ENCODE measurements at regions not wholly inside any gene's neighbourhood (a gene's known extent, or its start where the extent isn't known, plus 50 kb on each side); places are given as distances from the start of the nearest gene placed in this dataset.
"Not testable (repeated sequence)": the region's sequence is repeated elsewhere in the genome, so short reads cannot be mapped to it uniquely, and the experiment has no call there.

DNA sequence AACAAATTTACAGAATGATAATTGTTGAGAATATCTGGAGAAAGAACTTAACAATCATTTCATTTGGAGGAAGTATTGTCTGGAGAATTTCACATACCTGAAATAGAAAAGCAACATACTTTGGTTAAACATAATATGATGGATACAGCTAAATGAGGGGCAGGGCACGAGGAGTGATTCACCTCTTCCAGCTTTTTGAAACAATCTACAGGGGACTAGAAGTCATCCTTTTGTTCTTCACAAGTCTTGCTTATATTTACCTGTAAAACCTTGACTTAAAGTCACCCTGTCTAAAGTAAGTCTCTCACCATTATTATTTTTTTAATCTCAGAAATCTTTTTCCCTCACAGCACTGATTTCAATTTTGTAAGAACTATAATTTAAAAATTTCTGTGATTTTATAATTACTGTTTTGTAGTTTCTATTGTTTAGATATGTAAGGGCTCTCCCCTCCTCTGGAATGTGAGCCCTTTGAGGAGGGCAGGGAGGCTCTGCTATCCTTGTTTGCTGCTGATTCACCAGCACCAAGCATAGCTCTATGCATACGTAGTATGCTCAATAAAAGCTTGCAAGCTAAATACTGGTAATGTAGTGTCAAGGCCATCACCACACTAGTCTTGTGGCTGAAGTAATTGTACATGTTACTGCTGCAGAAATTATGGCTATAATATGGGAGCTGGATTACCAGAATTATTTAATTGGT lies 193.9 kb upstream of the THRB start:
- DNase-seq = no peak

DNA sequence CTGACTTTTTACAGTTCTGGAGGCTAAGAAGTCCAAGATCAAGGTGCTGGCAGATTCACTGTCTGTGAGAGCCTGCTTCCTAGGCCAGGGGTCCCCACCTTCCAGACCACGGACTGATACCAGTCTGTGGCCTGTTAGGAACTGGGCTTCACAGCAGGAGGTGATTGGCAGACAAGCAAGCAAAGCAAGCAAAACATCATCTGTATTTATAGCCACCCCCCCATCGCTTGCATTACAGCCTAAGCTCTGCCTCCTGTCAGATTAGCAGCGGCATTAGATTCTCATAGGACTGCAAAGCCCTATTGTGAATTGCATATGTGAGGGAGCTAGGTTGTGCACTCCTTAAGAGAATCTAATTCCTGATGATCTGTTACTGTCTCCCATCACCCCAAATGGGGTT lies 194.7 kb upstream of the THRB start:
- no peak for DNase-seq

DNA sequence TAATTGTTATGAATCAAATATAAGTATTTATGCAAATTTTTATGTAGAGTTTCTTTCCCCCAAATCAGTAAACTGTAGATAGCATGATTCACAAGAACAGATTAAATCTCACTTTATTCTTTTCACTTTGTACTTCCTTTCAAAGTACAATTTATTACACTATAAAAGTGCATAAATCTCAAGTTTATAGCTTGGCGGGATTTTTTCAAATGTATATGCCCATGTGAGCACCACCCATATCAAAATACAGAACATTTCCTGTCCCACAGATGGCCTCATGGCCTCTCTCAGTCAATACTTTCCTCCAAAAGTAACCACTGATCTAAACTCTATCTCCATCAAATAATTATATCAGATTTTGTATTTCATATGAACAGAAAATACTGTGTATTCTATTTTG lies 196.1 kb upstream of the THRB start:
- no peak for DNase-seq

DNA sequence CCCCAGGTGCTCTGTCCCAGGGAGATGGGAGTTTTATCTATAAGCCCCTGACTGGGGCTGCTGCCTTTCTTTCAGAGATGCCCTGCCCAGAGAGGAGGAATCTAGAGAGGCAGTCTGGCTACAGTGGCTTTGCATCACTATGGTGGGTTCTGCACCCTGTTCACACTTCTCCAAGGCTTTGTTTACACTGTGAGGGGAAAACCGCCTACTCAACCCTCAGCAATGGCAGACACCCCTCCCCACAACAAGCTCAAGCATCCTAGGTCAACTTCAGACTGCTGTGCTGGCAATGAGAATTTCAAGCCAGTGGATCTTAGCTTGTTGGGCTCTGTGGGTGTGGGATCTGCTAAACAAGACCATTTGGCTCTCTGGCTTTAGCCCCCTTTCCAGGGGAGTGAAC lies 204.4 kb upstream of the THRB start:
- not testable (repeated sequence) for DNase-seq

DNA sequence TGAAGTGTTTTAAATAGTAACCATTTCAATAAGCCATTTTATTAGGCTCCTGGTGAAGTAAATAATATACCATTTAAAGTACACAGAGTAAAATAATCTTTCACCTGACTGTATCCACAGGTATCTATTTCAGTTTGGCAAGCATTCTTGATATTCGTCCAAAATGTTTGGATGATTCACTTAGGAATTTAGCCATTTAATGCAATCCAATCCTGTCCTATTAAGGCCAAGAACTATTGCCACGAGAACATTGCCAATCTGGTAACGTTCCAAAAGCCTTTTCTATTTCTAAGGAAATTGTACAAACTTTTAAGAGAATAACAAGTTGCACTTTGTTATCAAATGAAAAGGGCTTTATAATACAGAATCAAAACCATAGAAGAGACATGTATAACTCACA lies 209.8 kb upstream of the THRB start:
- DNase-seq = no peak

DNA sequence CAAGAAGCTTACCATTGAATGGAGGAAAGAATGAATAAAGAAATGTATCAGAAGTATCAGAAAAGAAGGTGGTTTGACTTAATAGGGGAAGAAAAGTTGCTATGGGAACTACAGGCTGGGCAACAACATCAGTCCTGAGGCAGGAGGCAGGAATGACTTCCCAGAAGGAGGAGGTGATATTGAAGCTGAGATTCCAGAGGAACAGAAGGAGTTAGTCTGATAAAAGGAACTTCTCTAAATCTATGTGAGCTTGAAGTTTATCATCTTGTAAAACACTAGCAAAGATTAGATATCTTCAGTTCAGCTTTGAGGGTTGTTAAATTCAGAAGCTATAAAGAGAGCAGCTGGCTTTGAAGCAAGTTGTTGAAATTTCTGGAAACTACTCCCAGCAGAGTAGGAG lies 213.3 kb upstream of the THRB start:
- no peak for DNase-seq

DNA sequence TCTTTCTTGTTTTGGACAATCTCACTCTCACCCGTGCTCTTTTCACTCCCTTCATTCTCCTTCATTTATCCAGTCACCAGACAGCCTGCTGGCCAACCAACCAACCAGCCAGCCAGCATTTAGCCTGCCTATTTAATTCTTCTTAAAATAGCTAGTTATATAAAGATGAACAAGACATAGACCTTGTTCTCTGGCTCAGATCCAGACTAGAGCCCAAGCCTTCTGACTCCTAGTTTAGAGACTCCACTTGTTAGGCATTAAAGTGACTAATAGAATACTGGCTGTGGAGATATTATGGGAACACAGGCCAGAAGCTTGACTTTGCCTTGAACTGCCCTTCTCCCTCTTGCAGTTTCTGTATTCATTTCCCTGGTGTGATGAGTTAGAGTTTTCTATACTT lies 215.3 kb upstream of the THRB start:
- no peak for DNase-seq

DNA sequence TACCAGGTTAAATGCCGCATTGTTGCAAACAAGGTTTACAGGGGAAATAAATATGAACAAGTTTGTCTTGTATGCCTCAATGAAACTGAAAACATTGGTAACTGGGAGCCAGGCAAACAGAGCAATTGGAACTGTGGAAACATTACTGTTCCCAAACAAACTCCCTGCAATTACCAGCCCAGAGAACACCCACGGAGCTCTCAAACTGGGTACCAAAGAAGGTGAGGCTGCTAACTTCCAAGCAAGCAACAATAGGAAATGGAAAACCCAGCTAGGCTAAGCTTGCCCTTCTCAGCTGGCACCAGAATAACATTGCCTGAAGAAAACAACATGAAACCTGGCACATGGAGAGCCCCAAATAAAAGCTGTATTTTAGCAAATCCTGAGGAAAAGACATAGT lies 218.9 kb upstream of the THRB start:
- no peak for DNase-seq

DNA sequence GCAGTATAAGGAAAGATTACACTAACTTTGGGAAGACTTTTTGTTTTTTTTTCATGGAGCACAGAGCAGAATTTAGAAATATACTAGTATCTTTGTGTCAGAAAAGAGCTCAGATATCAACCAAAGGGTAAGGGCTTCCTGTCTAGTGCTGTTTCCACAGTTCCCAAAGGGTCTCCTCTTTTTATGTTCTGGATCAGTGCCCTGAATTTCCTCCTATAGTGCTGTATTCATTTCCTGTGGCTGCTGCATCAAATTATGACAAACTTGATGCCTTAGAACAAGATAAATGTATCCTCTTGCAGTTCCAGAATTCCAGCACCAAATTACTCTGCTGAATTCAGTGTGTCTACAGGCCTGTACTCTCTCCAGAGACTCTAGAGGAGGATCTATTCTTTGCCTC lies 219.8 kb upstream of the THRB start:
- no peak for DNase-seq

DNA sequence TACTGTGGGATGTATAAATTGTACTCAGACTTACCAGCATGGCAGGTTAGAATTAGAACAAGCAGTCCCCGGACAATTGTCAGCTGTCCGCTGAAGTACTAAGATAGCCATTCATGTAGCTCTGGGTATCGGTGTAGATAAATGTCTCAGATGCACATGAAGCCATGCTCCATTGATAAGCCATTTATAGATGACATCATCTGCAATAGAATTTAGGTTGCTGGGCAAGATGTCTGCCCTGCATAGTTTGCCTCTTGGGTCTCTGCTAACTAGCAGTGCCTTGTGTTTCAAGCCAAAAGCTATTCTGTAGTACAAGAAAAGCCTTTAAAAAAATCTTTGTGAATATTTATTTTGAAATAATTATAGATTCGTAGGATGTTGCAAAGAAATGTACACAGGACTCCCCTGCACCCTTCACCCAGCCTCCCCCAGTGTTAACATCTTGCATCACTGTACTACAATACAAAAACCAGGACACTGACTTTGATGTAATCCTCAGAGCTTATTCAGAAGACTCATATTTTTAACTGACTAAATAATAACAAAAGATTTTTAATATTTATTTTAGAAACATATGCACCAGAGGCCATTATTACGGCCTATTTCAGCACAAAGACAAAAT lies 220.6 kb upstream of the THRB start:
- DNase-seq = no peak

DNA sequence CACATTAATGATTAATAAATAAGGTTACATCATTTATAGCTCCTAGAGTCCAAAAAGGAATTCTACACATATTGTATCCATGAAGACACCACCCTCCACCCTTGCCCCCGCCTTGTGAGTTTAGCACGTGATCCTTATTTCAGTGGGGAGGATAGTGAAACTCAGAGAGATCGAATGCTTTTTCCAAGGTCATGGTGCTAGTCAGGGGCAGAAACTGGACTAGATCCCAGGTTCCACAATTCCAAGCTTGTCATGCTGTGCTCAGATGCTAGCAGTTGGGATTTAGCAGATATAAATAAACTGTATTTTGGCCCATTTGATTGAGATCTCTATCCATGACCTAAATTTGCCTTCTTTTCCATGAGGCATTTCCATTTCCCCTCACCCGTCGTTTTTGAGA lies 227.4 kb upstream of the THRB start:
- no peak for DNase-seq

DNA sequence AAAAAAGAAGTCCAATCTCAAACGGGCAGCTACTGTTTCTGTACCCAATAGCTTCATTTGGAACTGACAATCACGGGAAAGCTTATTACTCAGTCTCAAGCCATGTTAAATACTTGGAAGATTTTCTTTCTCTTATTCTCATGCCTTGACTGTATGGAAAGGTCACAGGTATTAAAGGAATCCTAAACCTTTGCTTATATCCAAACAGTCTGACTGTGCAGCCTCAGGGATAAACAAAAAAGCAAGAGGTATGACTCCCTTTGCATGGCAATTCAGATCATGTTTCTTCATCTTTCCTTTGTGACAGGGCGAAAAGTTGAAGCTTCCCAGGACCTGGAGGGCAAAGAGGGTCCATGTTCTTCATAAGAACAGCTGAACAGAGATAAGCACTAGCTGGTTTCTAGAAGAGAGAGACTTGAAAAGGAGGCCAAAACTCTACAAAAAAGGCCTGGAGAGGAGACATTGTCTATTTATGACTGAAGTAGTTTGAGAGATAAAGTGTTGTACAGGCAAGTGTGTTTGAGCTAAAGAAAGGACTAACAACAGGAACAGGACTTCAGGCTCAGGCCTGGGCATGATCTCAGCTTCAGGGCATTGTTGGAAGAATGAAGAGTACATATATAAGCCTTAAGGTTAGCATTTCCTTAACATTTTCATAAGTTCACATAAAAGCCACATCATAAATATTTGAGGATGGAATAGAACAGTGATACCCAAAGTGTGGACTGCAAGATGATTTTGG lies 231.0 kb upstream of the THRB start:
- no peak for DNase-seq

DNA sequence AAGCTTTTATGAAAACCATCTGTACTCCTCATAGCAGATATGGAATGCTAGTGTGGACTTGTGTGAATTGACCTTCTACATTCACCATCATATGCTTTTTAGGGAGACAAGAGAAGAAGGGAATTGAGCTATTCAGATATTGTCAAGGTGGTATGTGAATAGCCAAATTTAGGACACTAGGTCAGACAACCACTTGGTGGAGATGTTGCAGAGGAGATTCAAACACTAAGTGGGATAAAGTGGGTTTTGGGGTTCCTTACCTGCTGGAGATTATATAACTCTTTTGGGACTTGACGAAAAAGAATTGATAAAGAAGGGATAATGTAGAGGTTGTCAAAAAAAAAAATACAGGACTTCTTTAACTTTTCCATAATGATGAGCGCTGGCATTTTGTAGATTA lies 231.8 kb upstream of the THRB start:
- DNase-seq = no peak

DNA sequence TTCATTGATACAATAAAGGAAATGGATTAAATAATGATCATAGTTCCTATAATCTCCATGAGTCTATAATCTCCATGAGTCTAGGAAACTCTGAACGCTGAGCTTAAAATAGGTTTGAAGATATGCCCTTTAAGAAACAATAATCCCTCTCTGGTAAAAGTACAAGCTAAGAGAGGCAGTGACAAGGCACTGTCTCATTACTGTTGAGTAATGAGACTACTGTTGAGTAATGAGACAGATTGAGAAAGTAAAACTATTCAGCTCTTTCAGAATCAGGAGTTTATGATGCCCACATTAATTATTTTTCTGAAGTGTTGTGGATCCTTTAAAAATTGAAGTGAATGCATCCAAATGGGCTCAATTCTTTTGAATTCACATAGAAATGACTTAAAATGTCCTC lies 235.5 kb upstream of the THRB start:
- DNase-seq = no peak

DNA sequence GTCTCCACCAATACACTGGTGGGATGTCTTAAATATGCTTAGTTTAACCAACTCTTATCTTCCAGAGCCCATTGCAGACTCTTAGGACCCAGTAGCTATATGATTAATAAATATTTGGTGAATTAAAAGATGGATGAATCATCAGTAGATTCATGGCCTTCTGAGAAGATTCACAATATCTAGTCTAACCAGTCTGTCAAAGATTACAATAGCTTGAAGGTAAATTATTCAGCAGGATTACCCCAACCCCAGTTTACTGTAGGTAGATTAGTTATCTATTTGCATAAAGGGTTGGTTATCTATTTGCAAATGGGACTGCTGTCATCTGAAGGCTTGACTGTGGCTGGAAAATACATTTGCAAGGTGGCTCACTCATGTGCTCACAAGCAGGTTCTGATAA lies 239.4 kb upstream of the THRB start:
- DNase-seq = no peak

DNA sequence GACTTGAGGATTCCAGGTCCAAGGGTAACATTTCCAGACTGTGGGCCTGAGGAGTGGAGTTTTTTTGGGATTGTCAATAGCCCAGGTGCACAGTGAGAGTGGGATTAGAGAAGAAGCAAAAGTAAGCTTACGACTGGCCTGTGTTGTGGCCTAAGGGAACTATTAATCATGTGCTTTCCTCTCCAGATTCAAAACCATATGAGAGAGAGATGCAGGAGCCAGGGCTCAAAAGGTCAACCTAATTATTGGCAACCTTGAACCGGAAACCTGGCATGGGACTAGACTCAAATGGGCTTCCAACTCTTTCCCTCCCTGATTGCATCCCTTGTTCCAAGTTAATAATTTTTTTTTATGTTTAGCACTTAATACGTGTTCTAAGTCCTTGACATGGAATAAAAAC lies 242.1 kb upstream of the THRB start:
- DNase-seq = no peak

DNA sequence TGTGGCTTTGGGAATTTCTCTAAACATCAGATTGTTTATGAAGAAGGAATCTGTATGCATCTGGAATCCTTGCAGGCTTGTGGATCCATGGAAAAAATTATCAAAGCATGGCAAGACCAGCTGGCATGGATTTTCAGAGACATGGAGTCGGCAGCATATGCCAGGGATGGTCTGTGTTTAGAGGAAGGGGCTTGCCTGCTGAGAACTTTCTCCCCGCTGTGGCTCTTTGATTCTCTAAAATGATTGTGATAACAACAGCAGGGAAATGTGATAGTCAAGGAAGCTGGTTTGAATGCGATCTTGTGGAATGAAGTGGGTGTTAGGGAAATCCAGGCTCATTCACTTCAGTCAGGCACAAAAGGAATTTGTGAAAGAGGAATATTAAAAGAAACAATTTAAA lies 245.7 kb upstream of the THRB start:
- no peak for DNase-seq

DNA sequence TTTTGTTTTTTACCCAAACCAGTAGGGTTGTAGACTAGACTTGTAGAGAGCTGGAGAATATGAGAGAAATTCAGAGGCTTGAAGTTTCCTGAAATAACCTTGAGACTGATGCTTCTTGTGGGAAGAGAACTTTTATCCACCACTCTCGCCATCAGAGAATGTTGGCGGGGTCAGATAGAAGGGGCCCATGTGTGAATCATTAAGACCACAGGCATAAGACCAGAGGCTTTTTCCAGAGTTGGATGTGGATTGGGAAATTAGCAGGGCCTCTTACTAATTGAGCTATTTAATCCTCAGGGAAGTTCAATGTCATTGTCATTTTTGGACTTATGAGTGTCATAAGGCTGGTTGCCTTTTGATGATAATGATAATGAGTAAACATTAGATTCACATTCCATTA lies 246.9 kb upstream of the THRB start:
- no peak for DNase-seq

DNA sequence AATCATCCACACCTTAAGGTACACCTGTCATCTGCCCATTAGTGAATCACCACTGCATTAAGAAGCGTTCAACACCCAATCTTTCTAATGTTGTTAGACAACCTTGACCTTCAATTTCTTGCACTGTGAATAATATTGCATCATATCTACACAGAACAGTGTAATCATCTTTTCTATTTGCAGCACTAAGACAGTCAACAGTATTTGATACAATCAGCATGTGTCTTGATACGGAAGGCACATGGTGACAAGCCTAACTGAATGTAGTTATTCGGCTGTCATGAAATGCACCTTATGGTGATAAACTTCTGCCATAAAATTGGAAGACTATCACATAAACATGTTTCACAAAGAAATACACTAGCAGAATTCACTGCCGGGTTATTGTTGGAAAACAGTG lies 253.9 kb upstream of the THRB start:
- no peak for DNase-seq

DNA sequence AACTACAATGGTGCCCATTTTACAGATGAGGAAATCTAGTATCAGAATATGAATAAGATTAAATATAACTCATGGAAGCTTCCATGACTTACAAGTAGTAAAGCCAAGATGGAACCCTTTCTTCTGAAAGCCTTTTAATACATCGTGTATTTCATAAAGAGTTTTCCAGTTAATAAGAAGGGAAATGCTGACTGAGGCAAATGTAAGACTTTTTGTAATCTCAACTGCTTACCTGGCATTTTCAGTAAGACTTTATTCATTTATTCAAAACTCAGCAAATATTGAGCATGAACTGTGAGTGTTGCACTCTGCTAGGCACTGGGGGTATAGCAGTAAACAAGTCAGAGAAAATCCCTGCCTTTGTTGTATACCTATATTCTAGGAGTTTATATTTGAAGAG lies 256.4 kb upstream of the THRB start:
- DNase-seq = no peak

DNA sequence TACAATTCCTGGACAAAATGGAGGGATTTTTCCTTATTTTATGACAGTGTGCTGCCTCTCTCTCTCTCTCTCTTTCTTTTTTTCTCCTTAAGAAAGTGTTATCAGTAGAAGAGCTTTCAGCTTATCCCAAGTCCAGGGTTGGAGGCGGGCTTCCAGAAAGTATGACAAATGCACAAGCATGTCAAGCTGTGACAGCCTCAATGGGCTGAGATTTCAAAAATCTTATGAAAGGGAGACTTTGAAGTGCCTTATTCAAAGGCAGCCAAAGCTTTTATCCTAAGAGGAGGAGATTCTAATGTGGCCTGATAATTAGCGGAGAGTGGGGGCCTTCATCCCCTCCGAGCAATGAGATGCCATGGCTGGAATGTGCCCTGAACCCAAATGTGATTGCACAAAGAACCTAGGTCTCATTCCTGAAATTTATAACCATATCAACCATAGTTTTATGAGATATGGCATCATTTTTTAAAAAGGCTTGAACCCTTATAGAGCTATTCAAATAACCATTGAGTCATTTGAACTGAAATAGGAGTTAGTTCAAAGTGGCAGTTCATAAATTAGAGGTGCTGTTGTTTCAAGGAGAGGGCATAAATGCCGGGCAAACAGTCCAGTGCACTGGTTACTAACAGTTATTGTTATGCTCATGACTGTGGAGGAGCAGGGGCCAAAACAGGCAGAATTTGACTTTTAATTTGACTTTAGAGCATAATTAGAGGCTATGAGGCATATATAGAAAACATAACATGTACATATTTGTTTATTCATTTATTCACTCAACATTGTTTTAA lies 261.6 kb upstream of the THRB start:
- DNase-seq = no peak

DNA sequence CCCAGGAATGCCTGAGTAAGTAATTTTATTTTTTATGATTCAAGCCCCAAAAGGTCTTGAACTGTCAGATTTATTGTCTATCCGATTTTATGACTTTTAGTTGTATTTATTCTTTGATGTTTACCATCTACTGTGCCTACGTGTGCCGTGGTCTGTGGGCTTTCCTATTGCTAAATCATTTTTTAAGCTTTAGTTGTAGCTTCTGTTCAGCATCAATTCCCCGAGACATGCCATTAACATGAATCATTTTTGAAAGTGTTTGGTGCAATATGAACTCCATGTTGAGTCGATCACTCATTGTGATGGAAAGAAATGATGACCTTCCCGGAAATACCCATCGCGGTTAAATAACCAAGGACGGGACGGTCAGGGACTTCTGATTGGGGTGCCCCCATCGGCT lies 268.7 kb upstream of the THRB start:
- DNase-seq = no peak

DNA sequence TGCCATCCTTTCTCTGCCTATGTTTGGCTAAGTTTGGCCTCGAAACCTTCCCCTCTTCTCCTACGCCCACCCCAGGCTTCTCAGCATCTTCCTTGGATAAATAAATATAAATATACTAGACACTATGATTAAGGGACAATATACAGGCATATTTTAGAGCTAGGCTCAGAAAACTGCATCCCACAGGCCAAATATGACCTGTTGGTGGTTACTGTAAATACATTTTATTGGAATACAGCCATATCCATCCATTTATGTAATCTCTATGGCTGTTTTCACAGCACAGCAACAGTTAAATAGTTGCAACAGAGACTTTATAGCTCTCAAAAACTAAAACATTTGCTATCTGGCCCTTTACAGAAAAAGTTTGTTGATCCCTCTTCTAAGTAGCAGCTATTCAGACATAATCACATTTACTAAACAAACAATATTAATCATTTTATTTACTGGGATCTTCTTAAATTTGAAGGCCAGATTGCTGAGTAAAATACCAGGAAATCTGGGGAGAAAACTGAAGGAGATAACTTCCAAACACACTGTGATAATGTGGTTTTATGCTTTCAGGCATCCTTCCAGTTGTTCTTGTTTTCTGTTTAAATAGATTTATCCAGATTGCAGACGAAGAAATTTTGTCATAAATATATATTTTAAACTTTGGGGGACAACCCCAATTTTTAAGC lies 269.7 kb upstream of the THRB start:
- DNase-seq = no peak
